ENCODE measurements at regions not wholly inside any gene's neighbourhood (a gene's known extent, or its start where the extent isn't known, plus 50 kb on each side); places are given as distances from the start of the nearest gene placed in this dataset.

DNA sequence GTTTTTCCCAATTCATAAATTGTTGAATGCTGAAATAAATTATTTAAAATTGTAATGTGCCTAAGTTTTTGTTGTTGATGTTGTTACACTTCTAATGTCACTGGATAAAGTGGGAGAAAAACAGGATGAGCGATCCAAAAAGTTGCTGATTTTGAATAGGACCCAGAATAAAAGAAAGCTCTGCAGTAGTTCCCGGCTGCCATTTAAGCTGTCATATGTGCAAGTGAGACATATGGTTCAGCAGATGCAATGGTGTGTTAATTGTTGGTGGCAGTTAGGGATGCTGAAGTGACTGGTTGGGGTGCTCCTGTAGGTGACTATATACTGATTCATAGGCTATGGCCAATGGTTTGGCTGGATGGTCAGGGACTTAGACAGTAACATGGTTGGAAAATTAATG, 1517.4 kb upstream of the LRRTM3 start:
- no peak for TF ChIP-seq CTCF (conservative IDR thresholded peaks at IDR 0.05; ENCODE audit: low read depth in 2 of 2)
- no peak for TF ChIP-seq EZH2 (IDR thresholded peaks at IDR 0.05; ENCODE audit: low read depth, unreplicated experiment)
- no peak for TF ChIP-seq REST (IDR thresholded peaks at IDR 0.05; ENCODE audit: unreplicated experiment)
- no peak for TF ChIP-seq POLR2AphosphoS5 (IDR thresholded peaks at IDR 0.05; ENCODE audit: low read depth)
- no peak for TF ChIP-seq EZH2phosphoT487 (IDR thresholded peaks at IDR 0.05; ENCODE audit: unreplicated experiment)
- TF ChIP-seq, protein P1, sequence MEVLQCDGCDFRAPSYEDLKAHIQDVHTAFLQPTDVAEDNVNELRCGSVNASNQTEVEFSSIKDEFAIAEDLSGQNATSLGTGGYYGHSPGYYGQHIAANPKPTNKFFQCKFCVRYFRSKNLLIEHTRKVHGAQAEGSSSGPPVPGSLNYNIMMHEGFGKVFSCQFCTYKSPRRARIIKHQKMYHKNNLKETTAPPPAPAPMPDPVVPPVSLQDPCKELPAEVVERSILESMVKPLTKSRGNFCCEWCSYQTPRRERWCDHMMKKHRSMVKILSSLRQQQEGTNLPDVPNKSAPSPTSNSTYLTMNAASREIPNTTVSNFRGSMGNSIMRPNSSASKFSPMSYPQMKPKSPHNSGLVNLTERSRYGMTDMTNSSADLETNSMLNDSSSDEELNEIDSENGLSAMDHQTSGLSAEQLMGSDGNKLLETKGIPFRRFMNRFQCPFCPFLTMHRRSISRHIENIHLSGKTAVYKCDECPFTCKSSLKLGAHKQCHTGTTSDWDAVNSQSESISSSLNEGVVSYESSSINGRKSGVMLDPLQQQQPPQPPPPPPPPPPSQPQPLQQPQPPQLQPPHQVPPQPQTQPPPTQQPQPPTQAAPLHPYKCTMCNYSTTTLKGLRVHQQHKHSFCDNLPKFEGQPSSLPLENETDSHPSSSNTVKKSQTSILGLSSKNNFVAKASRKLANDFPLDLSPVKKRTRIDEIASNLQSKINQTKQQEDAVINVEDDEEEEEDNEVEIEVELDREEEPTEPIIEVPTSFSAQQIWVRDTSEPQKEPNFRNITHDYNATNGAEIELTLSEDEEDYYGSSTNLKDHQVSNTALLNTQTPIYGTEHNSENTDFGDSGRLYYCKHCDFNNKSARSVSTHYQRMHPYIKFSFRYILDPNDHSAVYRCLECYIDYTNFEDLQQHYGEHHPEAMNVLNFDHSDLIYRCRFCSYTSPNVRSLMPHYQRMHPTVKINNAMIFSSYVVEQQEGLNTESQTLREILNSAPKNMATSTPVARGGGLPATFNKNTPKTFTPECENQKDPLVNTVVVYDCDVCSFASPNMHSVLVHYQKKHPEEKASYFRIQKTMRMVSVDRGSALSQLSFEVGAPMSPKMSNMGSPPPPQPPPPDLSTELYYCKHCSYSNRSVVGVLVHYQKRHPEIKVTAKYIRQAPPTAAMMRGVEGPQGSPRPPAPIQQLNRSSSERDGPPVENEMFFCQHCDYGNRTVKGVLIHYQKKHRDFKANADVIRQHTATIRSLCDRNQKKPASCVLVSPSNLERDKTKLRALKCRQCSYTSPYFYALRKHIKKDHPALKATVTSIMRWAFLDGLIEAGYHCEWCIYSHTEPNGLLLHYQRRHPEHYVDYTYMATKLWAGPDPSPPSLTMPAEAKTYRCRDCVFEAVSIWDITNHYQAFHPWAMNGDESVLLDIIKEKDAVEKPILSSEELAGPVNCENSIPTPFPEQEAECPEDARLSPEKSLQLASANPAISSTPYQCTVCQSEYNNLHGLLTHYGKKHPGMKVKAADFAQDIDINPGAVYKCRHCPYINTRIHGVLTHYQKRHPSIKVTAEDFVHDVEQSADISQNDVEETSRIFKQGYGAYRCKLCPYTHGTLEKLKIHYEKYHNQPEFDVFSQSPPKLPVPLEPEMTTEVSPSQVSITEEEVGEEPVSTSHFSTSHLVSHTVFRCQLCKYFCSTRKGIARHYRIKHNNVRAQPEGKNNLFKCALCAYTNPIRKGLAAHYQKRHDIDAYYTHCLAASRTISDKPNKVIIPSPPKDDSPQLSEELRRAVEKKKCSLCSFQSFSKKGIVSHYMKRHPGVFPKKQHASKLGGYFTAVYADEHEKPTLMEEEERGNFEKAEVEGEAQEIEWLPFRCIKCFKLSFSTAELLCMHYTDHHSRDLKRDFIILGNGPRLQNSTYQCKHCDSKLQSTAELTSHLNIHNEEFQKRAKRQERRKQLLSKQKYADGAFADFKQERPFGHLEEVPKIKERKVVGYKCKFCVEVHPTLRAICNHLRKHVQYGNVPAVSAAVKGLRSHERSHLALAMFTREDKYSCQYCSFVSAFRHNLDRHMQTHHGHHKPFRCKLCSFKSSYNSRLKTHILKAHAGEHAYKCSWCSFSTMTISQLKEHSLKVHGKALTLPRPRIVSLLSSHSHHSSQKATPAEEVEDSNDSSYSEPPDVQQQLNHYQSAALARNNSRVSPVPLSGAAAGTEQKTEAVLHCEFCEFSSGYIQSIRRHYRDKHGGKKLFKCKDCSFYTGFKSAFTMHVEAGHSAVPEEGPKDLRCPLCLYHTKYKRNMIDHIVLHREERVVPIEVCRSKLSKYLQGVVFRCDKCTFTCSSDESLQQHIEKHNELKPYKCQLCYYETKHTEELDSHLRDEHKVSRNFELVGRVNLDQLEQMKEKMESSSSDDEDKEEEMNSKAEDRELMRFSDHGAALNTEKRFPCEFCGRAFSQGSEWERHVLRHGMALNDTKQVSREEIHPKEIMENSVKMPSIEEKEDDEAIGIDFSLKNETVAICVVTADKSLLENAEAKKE (CRISPR knock-in tag; IDR thresholded peaks at IDR 0.05): no peak
- TF ChIP-seq CREB1 (CRISPR knock-in tag; IDR thresholded peaks at IDR 0.05; ENCODE audit: low read depth): no peak
- TF ChIP-seq JUNB (IDR thresholded peaks at IDR 0.05; ENCODE audit: unreplicated experiment): no peak
